HG02763 (cell line): ENCODE measurements at regions not wholly inside any gene's neighbourhood (a gene's known extent, or its start where the extent isn't known, plus 50 kb on each side); places are given as distances from the start of the nearest gene placed in this dataset.

Experiments used
- ATAC-seq: cut with Tn5 transposase; IDR thresholded peaks from one replicate; pipeline ENCODE4 v1.9.1; 2021; ENCODE audit warnings: mild to moderate bottlenecking, moderate library complexity; ENCODE audit not compliant: unreplicated experiment

DNA sequence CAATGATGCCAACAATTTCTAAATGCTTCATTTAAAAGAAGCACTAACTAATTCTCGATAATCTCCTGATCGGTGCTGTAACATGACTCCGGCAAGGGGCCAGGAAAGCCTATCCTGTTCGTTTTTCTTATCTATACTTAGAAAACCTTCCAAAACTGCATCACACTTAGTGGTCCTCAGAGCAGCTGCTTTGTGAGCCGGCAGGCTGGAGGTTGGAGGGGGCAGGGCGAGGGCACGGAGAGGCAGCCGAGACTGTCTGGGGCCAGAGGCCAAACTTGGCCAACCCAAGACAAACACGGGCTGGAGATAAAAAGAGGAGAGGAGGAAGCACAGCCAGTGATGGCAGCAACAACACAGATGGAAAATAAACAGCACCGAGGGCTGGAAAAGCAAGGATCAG lies 455.7 kb downstream of the BCOR start:
- no peak for ATAC-seq

DNA sequence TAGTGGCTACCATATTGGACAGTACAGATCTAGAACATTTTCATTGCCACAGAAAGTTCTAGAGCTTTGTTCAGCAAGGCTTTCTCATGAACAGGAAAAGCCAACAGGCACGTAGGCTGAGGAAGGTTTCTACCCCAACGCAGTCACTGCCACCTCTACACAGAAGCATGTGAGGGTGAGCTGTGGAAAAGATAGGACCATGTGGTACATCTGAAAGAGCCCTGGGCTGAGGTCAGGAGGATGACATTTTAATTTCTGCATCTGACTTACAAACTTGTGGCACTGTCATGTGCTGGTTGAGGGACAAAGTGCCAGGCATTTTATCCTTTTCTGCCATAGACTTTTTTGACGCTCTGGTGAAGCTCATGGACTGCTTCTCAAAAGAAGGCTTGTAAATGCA lies 454.2 kb downstream of the BCOR start:
- ATAC-seq = no peak

GRCh38 chrX:39645178-39645895 lies 452.4 kb downstream of the BCOR start:
- no peak for ATAC-seq

GRCh38 chrX:39648548-39649254 lies 449.1 kb downstream of the BCOR start:
- no peak for ATAC-seq

DNA sequence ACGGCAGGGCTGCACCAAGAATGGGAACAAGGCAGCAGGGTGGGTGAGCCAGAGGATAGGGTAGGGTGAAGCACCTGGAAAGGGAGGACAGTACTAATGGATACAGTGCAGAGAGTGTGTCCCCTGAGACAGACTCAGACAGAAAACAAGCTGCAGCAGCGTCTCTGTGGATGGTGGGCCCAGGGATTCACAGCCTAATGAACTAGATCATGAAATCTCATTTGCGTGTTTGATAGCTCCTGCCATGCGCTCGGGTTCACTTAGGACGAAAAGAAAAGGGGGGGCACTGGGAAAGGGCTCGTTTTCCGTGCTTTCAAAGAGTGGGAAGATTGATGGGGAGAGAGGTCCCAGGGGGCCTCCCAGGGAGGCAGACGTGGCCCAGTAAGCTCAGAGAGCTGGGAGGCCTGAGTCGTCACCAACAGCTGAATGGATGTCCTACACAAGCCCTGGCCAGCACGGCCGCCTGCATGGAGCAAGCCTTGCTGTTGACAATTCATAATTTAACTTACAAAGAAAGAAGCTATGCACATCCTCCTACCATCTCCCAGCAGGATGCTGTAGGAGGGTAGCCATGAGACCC lies 446.9 kb downstream of the BCOR start:
- ATAC-seq = no peak

GRCh38 chrX:39652336-39652735 lies 445.4 kb downstream of the BCOR start:
- ATAC-seq = no peak

DNA sequence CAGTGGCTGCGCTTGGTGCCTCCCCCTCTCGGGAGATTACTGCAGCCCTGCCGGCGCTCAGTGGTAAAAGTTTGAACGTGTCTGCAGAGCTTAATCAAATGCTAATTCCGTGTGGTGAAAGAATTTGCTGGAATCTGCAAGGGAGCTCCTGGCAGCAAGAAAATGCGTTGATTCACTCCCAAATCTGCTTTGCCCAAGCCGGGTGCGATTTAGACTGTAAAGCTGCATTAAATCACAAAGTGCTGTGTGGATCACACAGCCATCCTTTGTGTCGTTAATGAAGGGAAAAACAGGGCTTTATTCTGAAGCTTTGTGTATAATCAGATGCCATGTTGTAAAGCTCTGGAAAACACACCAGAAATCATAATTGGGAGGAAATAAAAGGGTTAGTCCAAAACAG lies 444.1 kb downstream of the BCOR start:
- ATAC-seq = no peak

GRCh38 chrX:39654183-39654925 lies 443.4 kb downstream of the BCOR start:
- no peak for ATAC-seq

DNA sequence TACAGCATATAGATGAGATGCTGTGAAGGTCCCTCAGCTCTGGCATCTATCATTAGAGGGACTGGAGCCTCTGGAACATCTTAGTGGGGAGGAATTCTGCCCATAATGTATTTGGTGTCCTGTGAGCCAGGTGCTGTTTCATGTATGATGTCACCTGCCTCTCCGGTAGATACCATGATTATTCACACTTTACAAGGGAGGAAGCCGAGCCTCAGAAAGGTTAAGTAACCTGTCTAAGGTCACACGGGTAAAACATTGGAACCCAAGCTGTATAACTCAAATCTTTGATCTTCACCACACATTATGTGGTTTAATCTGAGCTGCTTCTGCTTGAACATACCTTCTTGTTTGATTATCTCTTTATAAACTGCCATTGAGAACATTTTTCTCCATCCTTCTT lies 442.8 kb downstream of the BCOR start:
- no peak for ATAC-seq

DNA sequence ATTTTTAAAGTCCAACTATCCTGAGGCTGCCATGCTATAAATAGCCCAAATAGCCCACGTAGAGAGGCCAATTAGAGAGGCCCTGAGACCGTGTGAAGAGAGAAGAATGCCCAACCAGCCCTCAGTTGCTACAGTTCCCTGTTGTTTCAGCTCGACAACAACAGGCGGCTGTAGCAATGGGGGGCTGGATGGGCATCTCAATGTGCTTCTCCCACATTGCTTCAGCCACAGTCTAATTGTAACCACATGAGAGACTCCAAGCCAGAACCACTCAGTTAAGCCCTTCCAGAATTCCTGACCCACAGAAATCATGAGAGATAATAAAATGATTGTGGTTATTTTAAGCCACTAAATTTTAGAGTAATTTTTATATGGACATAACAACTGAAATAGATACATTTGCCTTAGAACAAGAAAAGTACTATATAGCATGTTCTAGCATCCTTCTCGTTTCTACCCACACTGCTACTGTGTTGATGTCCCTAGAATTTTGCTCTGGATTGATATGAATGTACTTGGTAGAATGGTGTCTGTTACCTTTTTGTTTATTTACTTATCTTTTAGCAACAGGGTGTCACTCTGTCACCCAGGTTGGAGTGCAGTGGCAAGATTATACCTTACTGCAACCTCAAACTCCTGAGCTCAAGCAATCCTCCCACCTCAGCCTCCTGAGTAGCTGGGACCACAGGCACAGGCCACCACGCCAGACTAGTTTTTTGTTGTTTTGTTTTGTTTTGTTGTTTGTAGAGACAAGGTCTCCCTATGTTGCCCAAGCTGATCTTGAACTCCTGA lies 436.4 kb downstream of the BCOR start:
- no peak for ATAC-seq

GRCh38 chrX:39665830-39666518 lies 431.8 kb downstream of the BCOR start:
- no peak for ATAC-seq

DNA sequence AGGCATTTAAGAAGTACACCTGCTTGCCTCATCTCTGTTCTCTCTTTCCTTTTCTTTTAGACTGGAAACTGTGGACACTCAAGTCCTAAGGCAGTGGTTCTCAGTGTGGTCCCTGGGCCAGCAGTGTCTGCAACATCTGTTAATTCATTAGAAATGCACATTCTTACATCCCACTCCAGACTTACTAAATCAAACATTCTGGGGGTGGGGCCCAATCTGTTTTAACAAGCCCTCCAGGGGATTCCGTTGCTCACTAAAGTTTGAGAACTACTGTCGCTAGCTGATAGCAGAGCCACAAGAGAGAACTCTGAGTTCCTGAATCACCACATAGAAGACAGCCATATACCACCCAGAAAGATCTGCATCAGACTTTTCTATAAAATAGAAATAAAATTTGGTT lies 430.6 kb downstream of the BCOR start:
- no peak for ATAC-seq

DNA sequence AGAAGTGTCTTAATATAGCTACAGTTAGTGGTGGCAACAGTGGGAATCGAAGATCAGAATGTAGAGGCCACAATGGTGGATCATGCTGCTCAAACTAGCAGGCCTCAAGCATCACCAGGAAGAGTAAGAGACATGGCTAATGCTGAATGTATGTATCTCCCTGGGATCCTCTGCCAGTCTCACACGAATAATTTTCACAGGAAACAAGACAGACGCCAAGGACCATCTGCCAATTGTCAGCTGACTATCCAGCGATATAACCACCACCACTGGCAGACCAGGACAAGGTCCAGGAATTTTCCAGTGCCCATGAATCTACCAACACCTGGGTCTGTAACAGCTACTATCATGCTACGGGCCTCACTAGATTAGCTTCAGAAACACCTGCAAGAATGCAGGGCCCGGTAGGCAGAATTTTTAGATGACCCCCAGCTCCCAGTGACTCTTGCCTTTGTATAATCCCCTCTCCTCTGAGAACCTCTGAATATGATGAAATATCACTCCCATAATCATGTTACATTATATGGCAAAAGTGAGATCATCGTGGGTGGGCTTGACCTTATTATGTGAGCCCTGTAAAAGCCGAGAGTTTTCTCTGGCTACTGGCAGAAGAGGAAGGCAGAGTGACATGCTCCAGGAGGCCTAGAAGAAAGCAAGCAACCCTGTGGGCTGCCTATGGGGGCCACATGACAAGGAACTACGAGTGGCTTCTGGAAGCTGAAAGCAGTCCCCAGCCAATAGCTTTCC lies 429.8 kb downstream of the BCOR start:
- no peak for ATAC-seq

DNA sequence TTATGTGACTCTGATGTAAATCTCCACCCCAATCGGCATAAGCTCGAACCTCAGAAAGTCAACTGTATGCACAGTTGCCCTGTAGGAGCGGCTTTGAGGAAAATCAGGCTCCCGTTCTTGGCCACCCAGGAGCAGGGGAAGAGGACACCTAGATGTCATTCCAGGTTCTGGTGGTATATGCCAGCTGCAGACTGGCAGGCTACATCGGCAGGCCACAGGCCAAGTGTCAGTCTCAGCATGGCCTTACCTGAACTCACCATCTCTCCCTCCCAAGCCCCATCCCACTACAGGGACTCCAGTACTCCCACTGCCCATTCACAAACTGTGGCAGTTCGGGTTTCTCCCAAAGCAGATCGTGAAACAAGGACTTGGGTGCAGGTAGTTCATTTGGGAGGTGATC lies 428.1 kb downstream of the BCOR start:
- no peak for ATAC-seq

DNA sequence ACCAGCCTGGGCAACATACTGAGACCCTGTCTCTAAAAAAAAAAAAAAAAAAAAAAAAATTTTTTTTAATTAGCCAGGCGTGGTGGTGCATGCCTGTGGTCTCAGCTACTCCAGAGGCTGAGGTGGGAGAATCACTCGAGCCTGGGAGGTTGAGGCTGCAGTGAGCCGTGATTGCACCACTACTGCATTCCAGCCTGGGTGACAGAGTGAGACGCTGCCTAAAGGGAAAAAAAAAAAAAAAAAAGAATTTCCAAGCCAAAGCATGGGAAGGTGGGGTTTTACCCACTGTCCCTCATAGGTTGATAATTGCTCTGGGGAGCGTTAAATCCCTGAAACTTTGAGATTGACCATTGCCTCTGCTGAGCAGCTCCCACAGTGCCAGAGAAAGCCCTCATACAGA lies 427.5 kb downstream of the BCOR start:
- no peak for ATAC-seq

DNA sequence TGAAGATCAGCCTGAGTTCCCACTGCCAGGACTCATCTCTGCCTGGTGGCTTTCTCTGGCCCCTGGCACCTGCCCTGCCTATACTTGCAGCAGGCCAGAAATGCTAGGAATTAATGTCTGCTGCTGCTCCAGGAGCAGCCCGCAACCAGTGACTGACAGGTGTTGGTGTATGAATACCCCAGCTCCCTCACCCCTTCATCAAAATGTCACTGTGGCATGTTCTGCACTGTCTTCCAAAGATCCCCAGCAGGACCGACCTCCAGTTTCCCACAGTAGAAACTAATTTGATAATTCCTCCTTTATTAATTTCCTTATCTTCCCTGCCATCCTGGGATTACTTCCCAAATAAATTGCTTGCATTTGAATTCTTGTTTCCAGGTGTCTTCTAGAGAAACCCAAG lies 425.4 kb downstream of the BCOR start:
- ATAC-seq = no peak

DNA sequence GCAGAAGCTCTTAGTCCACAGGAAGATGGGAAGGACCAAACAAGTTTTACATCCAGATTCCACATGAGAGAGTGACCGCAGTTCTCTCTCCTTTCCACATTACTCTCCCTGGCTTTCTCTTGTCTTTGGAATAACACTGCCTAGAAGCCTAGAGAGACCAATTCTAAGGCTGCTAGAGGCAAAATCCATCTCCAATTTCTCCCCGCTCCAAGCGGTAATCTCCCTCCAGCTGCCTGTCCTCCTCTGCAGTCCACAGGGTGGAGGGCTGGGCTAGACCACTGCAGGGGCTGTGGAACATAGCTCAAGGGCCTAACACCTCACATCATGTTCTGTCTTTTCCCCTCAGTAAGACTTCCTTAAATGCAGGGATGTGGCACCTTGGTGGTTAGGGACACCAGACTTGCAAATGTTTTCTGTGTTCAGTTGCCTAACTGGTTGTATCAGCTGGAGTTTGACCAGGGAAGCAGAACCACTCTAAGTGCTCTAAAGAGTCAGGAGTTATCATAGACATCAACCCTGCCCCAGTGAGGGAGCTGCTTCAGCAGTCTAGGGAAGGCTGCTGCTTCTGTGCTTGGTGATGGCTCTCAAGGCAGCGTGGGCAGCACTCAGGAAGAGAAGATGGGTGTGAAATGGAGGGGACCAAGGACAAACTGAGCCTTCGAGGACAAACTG lies 423.1 kb downstream of the BCOR start:
- no peak for ATAC-seq

- no peak for ATAC-seq
Observed at GRCh38 chrX:39675162-39675553, 422.6 kb downstream of the BCOR start.

DNA sequence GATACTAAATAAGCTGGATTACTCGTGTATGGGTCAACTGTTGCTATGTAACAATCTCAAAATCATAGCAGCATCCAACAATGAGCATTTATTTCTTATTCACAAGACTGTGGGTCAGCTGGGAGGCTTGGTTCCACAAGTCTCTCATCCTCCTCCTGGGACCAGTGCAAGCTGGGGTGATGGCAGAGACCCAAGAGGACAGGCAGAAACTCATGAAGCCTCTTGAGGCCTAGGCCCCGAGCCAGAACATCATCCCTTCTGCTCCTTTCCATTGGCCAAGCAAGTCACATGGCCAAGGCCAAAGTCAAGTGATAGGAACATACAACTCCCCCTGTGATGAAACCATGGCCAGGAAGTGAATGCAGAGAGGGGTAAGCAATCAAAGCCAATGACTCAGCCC lies 422.1 kb downstream of the BCOR start:
- ATAC-seq = no peak
